ENCODE measurements at regions not wholly inside any gene's neighbourhood (a gene's known extent, or its start where the extent isn't known, plus 50 kb on each side); places are given as distances from the start of the nearest gene placed in this dataset.

- TF ChIP-seq ELK1 (IDR thresholded peaks at IDR 0.05; ENCODE audit: low read depth, low read length) (no peak), SMAD1 (IDR thresholded peaks at IDR 0.05; ENCODE audit: low read depth, partially characterized antibody) (no peak), SPI1 (IDR thresholded peaks at IDR 0.05; ENCODE audit: borderline replicate concordance, insufficient read depth, low read depth, low read length) (no peak), TAF1 (IDR thresholded peaks at IDR 0.05; ENCODE audit: borderline replicate concordance, low read depth, low read length) (no peak), RCOR1 (conservative IDR thresholded peaks at IDR 0.05; ENCODE audit: low read depth, low read length) (no peak), IRF5 (IDR thresholded peaks at IDR 0.05; ENCODE audit: borderline replicate concordance) (no peak), BCL3 (IDR thresholded peaks at IDR 0.05; ENCODE audit: borderline replicate concordance, insufficient read depth, low read depth, low read length, poor library complexity, severe bottlenecking) (no peak), IRF4 (IDR thresholded peaks at IDR 0.05; ENCODE audit: low read depth, low read length) (no peak), ZNF622 (IDR thresholded peaks at IDR 0.05) (no peak), CBX3 (IDR thresholded peaks at IDR 0.05; ENCODE audit: borderline replicate concordance, low read depth) (no peak), USF1 (IDR thresholded peaks at IDR 0.05; ENCODE audit: borderline replicate concordance, extremely low read length, insufficient read depth, low read depth, low read length) (no peak)
These were observed 80.4 kb upstream of the CALN1 start (continued) for GRCh38 chr7:72492461-72493065.
